ENCODE measurements at regions not wholly inside any gene's neighbourhood (a gene's known extent, or its start where the extent isn't known, plus 50 kb on each side); places are given as distances from the start of the nearest gene placed in this dataset.

DNA sequence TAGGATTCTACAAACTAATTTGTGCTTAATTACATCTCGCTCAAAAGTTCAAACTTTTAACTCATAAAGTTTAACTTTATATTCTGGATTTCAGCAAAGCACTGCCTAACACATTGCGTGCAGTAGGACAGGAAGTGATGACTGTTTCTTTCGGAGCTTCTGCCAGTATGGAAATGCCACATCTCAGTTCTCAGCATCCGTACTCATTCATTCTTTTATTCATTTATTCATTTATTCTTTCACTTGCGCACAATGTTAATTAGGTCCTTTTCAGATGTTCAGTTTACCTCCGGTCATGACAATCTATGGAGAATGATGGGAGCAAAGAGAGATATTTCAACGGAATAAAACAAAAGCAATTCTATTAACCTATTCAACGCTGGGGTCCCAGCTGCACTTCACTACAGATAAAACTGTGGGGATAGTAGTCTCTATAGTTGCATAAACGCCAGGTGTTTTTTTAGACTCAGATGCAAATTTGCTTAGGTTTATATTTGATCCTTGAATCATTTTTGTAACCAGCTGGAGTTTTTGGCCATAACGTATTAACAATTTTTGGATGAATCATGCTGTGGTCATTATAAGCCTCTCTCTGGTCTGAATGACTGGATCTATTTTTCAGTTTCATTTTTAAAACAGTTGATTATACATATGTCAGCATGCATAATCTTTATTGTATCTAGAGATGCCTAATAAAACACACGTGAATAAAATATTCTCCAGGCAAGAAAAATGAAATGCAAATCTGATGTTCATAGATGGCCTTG, 143.9 kb downstream of the KCNJ2 start:
- POLR2A ChIA-PET (ENCODE audit: partially characterized antibody): no interaction called here
- no peak for DNase-seq
- Histone ChIP-seq H3K36me3 (ENCODE audit: insufficient read depth, low read length) (no peaks in the 10 kb centered on the region), H3K27ac (ENCODE audit: low read depth, low read length) (no peak overlapping the region), H3K4me3 (ENCODE audit: low read length in 2 of 2) (no peak overlapping the region), H3K27me3 (ENCODE audit: insufficient read depth, low read length) (no peaks in the 10 kb centered on the region), H3K9me3 (ENCODE audit: control insufficient read depth in 1 of 2, low read length in 2 of 2) (no peaks in the 10 kb centered on the region), H3K4me1 (ENCODE audit: insufficient read depth, low read length) (no peaks in the 10 kb centered on the region)
- H3K4me3 Mint-ChIP-seq: no peak overlapping the region
- peaks cover 0 to 3% (median 0%) of the 10 kb centered on the region in 8 donors for H3K9me3 Mint-ChIP-seq
- no peaks in the 10 kb centered on the region for H3K4me1 Mint-ChIP-seq
- CTCF ChIA-PET (ENCODE audit: partially characterized antibody): no interaction called here
- H3K27ac Mint-ChIP-seq: no peak overlapping the region
- intact Hi-C loops (cut with micrococcal nuclease): no loop called here
- H3K36me3 Mint-ChIP-seq: no peaks in the 10 kb centered on the region
- no peaks in the 10 kb centered on the region for H3K27me3 Mint-ChIP-seq

DNA sequence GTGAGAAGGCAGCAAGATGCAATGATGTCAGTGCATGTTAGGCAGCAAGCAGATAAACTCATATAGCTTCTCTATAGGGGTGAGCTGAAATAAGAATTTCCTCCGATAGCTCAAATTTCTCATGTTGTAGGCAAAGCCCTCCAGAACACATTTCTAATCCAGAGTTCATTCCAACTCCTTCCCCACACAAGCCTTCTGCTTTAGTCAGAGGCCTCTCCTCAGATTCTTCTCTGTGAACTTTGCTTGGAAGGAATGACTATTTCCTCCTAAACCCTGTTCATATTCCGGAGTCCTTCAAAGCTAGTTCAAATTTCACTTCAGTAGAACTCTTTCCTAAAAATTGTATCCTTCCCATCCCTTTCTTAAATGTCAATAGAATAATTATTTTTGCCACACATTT, 144.8 kb downstream of the KCNJ2 start:
- no peaks in the 10 kb centered on the region for H3K36me3 Mint-ChIP-seq
- CTCF ChIA-PET (ENCODE audit: partially characterized antibody): no interaction called here
- no peak overlapping the region for H3K27ac Mint-ChIP-seq
- POLR2A ChIA-PET (ENCODE audit: partially characterized antibody): no interaction called here
- no peaks in the 10 kb centered on the region for H3K27me3 ChIP-seq (ENCODE audit: insufficient read depth, low read length)
- no peaks in the 10 kb centered on the region for H3K9me3 ChIP-seq (ENCODE audit: control insufficient read depth in 1 of 2, low read length in 2 of 2)
- no peaks in the 10 kb centered on the region for H3K4me1 ChIP-seq (ENCODE audit: insufficient read depth, low read length)
- peaks cover 0 to 3% (median under 1%) of the 10 kb centered on the region in 8 donors for H3K9me3 Mint-ChIP-seq
- no peak overlapping the region for H3K27ac ChIP-seq (ENCODE audit: low read depth, low read length)
- no peak overlapping the region for H3K4me3 ChIP-seq (ENCODE audit: low read length in 2 of 2)
- H3K4me1 Mint-ChIP-seq: no peaks in the 10 kb centered on the region
- H3K27me3 Mint-ChIP-seq: no peaks in the 10 kb centered on the region
- intact Hi-C loops (cut with micrococcal nuclease): no loop called here
- no peak overlapping the region for H3K4me3 Mint-ChIP-seq
- DNase-seq: no peak
- H3K36me3 ChIP-seq (ENCODE audit: insufficient read depth, low read length): no peaks in the 10 kb centered on the region

GRCh38 chr17:70314506-70314905, 145.2 kb downstream of the KCNJ2 start:
- H3K36me3 ChIP-seq (ENCODE audit: insufficient read depth, low read length): no peaks in the 10 kb centered on the region
- no peaks in the 10 kb centered on the region for H3K4me1 ChIP-seq (ENCODE audit: insufficient read depth, low read length)
- no peak overlapping the region for H3K4me3 Mint-ChIP-seq
- no peak overlapping the region for H3K4me3 ChIP-seq (ENCODE audit: low read length in 2 of 2)
- H3K27me3 ChIP-seq (ENCODE audit: insufficient read depth, low read length): no peaks in the 10 kb centered on the region
- no peaks in the 10 kb centered on the region for H3K4me1 Mint-ChIP-seq
- H3K9me3 Mint-ChIP-seq: peaks cover 0 to 3% (median under 1%) of the 10 kb centered on the region in 8 donors
- POLR2A ChIA-PET (ENCODE audit: partially characterized antibody): no interaction called here
- DNase-seq: no peak
- CTCF ChIA-PET (ENCODE audit: partially characterized antibody): no interaction called here
- H3K9me3 ChIP-seq (ENCODE audit: control insufficient read depth in 1 of 2, low read length in 2 of 2): no peaks in the 10 kb centered on the region
- no peak overlapping the region for H3K27ac ChIP-seq (ENCODE audit: low read depth, low read length)
- no peaks in the 10 kb centered on the region for H3K36me3 Mint-ChIP-seq
- intact Hi-C loops (cut with micrococcal nuclease): no loop called here
- H3K27me3 Mint-ChIP-seq: no peaks in the 10 kb centered on the region
- no peak overlapping the region for H3K27ac Mint-ChIP-seq

DNA sequence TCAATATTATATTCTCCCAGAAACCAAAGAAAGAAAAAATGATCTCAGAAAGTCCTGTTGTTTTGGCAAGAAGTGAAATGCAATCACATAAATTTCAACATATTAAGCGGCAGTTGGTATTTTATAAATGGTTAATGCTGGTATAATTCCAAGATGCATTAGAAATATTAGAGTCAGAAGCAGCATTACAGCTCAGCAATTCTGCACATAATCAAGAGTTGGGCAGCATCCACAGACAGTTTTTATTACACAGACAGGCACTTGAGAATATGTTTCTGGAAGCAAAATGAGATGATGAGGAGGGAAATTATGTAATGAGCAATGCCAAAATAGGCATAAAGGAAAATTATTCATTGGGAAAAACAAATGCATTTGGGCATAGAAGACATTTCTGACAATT, 148.1 kb downstream of the KCNJ2 start:
- H3K27ac ChIP-seq (ENCODE audit: low read depth, low read length): no peak overlapping the region
- H3K4me1 ChIP-seq (ENCODE audit: insufficient read depth, low read length): no peaks in the 10 kb centered on the region
- H3K4me3 ChIP-seq (ENCODE audit: low read length in 2 of 2): no peak overlapping the region
- intact Hi-C loops (cut with micrococcal nuclease): no loop called here
- H3K36me3 ChIP-seq (ENCODE audit: insufficient read depth, low read length): no peaks in the 10 kb centered on the region
- no peaks in the 10 kb centered on the region for H3K27me3 ChIP-seq (ENCODE audit: insufficient read depth, low read length)
- POLR2A ChIA-PET (ENCODE audit: partially characterized antibody): no interaction called here
- no peak overlapping the region for H3K4me3 Mint-ChIP-seq
- no peak overlapping the region for H3K27ac Mint-ChIP-seq
- CTCF ChIA-PET (ENCODE audit: partially characterized antibody): no interaction called here
- H3K9me3 Mint-ChIP-seq: peaks cover 0 to 2% (median 0%) of the 10 kb centered on the region in 8 donors
- peaks cover 0 to 1% of the 10 kb centered on the region in 2 donors for H3K27me3 Mint-ChIP-seq
- no peaks in the 10 kb centered on the region for H3K4me1 Mint-ChIP-seq
- no peak for DNase-seq
- H3K36me3 Mint-ChIP-seq: no peaks in the 10 kb centered on the region
- H3K9me3 ChIP-seq (ENCODE audit: control insufficient read depth in 1 of 2, low read length in 2 of 2): no peaks in the 10 kb centered on the region

GRCh38 chr17:70318051-70318450, 148.7 kb downstream of the KCNJ2 start:
- intact Hi-C loops (cut with micrococcal nuclease): no loop called here
- POLR2A ChIA-PET (ENCODE audit: partially characterized antibody): no interaction called here

DNA sequence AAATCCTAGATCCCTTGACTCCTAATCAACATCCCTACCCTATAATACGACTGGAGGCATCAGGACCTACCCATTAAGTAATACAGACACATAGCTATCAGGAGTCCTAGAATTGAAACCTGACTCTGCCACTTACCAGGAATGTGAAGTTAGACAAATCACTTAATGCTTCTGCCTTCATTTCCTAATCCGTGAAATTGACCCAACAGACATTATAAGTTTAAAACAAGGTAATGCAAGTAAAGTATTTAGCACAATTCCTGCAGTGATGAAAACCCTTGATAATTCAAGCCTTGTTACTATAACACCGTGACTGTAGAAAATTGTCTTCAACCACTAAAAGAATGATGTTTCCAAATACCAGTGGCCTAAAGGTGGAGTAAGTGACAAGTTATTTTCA, 150.2 kb downstream of the KCNJ2 start:
- no peaks in the 10 kb centered on the region for H3K27me3 ChIP-seq (ENCODE audit: insufficient read depth, low read length)
- Mint-ChIP-seq H3K27ac (no peak overlapping the region), H3K27me3 (peaks cover 0 to 1% of the 10 kb centered on the region in 2 donors), H3K9me3 (peaks cover 0 to 5% (median 0%) of the 10 kb centered on the region in 8 donors), H3K4me1 (no peaks in the 10 kb centered on the region), H3K4me3 (no peak overlapping the region), H3K36me3 (no peaks in the 10 kb centered on the region)
- no peaks in the 10 kb centered on the region for H3K9me3 ChIP-seq (ENCODE audit: control insufficient read depth in 1 of 2, low read length in 2 of 2)
- intact Hi-C loops (cut with micrococcal nuclease): no loop called here
- DNase-seq: no peak
- no peaks in the 10 kb centered on the region for H3K36me3 ChIP-seq (ENCODE audit: insufficient read depth, low read length)
- ChIA-PET POLR2A (ENCODE audit: partially characterized antibody) (no interaction called here), CTCF (ENCODE audit: partially characterized antibody) (no interaction called here)
- no peak overlapping the region for H3K4me3 ChIP-seq (ENCODE audit: low read length in 2 of 2)
- no peak overlapping the region for H3K27ac ChIP-seq (ENCODE audit: low read depth, low read length)
- no peaks in the 10 kb centered on the region for H3K4me1 ChIP-seq (ENCODE audit: insufficient read depth, low read length)

More at GRCh38 chr17:70318051-70318450, 148.7 kb downstream of the KCNJ2 start:
- Mint-ChIP-seq H3K27me3 (peaks cover 0 to 1% of the 10 kb centered on the region in 2 donors), H3K27ac (no peak overlapping the region), H3K4me1 (no peaks in the 10 kb centered on the region), H3K36me3 (no peaks in the 10 kb centered on the region), H3K4me3 (no peak overlapping the region), H3K9me3 (peaks cover 0 to 5% (median 0%) of the 10 kb centered on the region in 8 donors)
- Histone ChIP-seq H3K4me3 (ENCODE audit: low read length in 2 of 2) (no peak overlapping the region), H3K9me3 (ENCODE audit: control insufficient read depth in 1 of 2, low read length in 2 of 2) (no peaks in the 10 kb centered on the region), H3K4me1 (ENCODE audit: insufficient read depth, low read length) (no peaks in the 10 kb centered on the region), H3K27ac (ENCODE audit: low read depth, low read length) (no peak overlapping the region), H3K36me3 (ENCODE audit: insufficient read depth, low read length) (no peaks in the 10 kb centered on the region), H3K27me3 (ENCODE audit: insufficient read depth, low read length) (no peaks in the 10 kb centered on the region)
- DNase-seq: no peak
- CTCF ChIA-PET (ENCODE audit: partially characterized antibody): no interaction called here

- intact Hi-C loops (cut with micrococcal nuclease): no loop called here
- CTCF ChIA-PET (ENCODE audit: partially characterized antibody): no interaction called here
- Histone ChIP-seq H3K4me3 (ENCODE audit: low read length in 2 of 2) (no peak overlapping the region), H3K36me3 (ENCODE audit: insufficient read depth, low read length) (no peaks in the 10 kb centered on the region), H3K27me3 (ENCODE audit: insufficient read depth, low read length) (no peaks in the 10 kb centered on the region), H3K9me3 (ENCODE audit: control insufficient read depth in 1 of 2, low read length in 2 of 2) (no peaks in the 10 kb centered on the region), H3K27ac (ENCODE audit: low read depth, low read length) (no peak overlapping the region), H3K4me1 (ENCODE audit: insufficient read depth, low read length) (no peaks in the 10 kb centered on the region)
- peaks cover 0 to 7% (median 0%) of the 10 kb centered on the region in 8 donors for H3K9me3 Mint-ChIP-seq
- POLR2A ChIA-PET (ENCODE audit: partially characterized antibody): no interaction called here
- no peaks in the 10 kb centered on the region for H3K4me1 Mint-ChIP-seq
- H3K27me3 Mint-ChIP-seq: peaks cover 0 to 1% of the 10 kb centered on the region in 2 donors
- H3K4me3 Mint-ChIP-seq: no peak overlapping the region
- no peaks in the 10 kb centered on the region for H3K36me3 Mint-ChIP-seq
- no peak overlapping the region for H3K27ac Mint-ChIP-seq
- DNase-seq: no peak
Observed at GRCh38 chr17:70320673-70321345, 151.5 kb downstream of the KCNJ2 start.

Measured in CD4-positive, alpha-beta memory T cell (primary cell).